ENCODE measurements at regions not wholly inside any gene's neighbourhood (a gene's known extent, or its start where the extent isn't known, plus 50 kb on each side); places are given as distances from the start of the nearest gene placed in this dataset.

- no peaks in the 10 kb centered on the region for H4K20me1 ChIP-seq (ENCODE audit: insufficient read depth, low read length)
- H3K4me1 ChIP-seq (ENCODE audit: insufficient read depth, low read length), result no peaks in the 10 kb centered on the region
- H3K27me3 ChIP-seq (ENCODE audit: insufficient read depth, low read length), result no peaks in the 10 kb centered on the region
- H3K36me3 ChIP-seq (ENCODE audit: insufficient read depth, low read length), result no peaks in the 10 kb centered on the region
- no peak overlapping the region for H3K27ac ChIP-seq (ENCODE audit: low read depth, low read length)
- no peak for DNase-seq (ENCODE audit: insufficient read length, low spot score, missing footprints)
- H3K9me3 ChIP-seq (ENCODE audit: low read depth, low read length), result no peaks in the 10 kb centered on the region
- no peaks in the 10 kb centered on the region for H3K79me2 ChIP-seq (ENCODE audit: insufficient read depth, low read length)
- H3K4me2 ChIP-seq (ENCODE audit: insufficient read depth, low read length), result no peak overlapping the region
- no peak overlapping the region for H2AFZ ChIP-seq (ENCODE audit: low read length)
- H3K4me3 ChIP-seq (ENCODE audit: insufficient read depth, low read length), result no peak overlapping the region
- TF ChIP-seq CTCF (IDR thresholded peaks at IDR 0.05; ENCODE audit: extremely low read depth, low read depth, low read length), result no peak
Measured at GRCh38 chrX:121639781-121640180, 592.4 kb downstream of the GLUD2 start.

DNA sequence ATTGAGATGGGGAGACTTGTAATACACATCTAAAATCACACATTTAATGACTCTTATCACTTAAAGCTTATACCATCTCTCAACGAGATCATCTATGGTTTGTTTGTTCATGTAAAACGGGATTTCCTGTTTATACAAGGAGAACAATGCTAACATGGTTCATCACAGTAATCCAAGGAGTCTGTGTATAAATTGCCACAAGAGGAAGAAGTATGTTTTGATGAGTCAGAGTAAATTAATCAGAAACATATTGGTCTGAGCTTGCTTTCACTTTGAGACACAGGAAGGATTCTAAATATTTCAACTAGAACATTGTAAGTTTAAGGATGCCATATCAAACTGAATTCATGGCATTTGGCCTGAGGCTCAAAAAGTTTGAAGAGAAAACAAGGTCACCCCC lies 594.1 kb downstream of the GLUD2 start:
- Histone ChIP-seq H3K9me3 (ENCODE audit: low read depth, low read length) (no peaks in the 10 kb centered on the region), H3K4me2 (ENCODE audit: insufficient read depth, low read length) (no peak overlapping the region), H2AFZ (ENCODE audit: low read length) (no peak overlapping the region), H3K4me3 (ENCODE audit: insufficient read depth, low read length) (no peak overlapping the region), H3K79me2 (ENCODE audit: insufficient read depth, low read length) (no peaks in the 10 kb centered on the region), H4K20me1 (ENCODE audit: insufficient read depth, low read length) (no peaks in the 10 kb centered on the region), H3K27ac (ENCODE audit: low read depth, low read length) (no peak overlapping the region), H3K36me3 (ENCODE audit: insufficient read depth, low read length) (no peaks in the 10 kb centered on the region), H3K4me1 (ENCODE audit: insufficient read depth, low read length) (no peaks in the 10 kb centered on the region), H3K27me3 (ENCODE audit: insufficient read depth, low read length) (no peaks in the 10 kb centered on the region)
- TF ChIP-seq CTCF (IDR thresholded peaks at IDR 0.05; ENCODE audit: extremely low read depth, low read depth, low read length), result no peak
- no peak for DNase-seq (ENCODE audit: insufficient read length, low spot score, missing footprints)

GRCh38 chrX:121642415-121642814 lies 595.0 kb downstream of the GLUD2 start:
- H3K79me2 ChIP-seq (ENCODE audit: insufficient read depth, low read length), result no peaks in the 10 kb centered on the region
- H3K27me3 ChIP-seq (ENCODE audit: insufficient read depth, low read length), result no peaks in the 10 kb centered on the region
- no peaks in the 10 kb centered on the region for H3K36me3 ChIP-seq (ENCODE audit: insufficient read depth, low read length)
- H3K9me3 ChIP-seq (ENCODE audit: low read depth, low read length), result no peaks in the 10 kb centered on the region
- H4K20me1 ChIP-seq (ENCODE audit: insufficient read depth, low read length), result no peaks in the 10 kb centered on the region
- no peak overlapping the region for H3K4me2 ChIP-seq (ENCODE audit: insufficient read depth, low read length)
- H3K4me1 ChIP-seq (ENCODE audit: insufficient read depth, low read length), result no peaks in the 10 kb centered on the region
- H3K27ac ChIP-seq (ENCODE audit: low read depth, low read length), result no peak overlapping the region
- DNase-seq (ENCODE audit: insufficient read length, low spot score, missing footprints), result no peak
- no peak overlapping the region for H3K4me3 ChIP-seq (ENCODE audit: insufficient read depth, low read length)
- TF ChIP-seq CTCF (IDR thresholded peaks at IDR 0.05; ENCODE audit: extremely low read depth, low read depth, low read length), result no peak
- no peak overlapping the region for H2AFZ ChIP-seq (ENCODE audit: low read length)

DNA sequence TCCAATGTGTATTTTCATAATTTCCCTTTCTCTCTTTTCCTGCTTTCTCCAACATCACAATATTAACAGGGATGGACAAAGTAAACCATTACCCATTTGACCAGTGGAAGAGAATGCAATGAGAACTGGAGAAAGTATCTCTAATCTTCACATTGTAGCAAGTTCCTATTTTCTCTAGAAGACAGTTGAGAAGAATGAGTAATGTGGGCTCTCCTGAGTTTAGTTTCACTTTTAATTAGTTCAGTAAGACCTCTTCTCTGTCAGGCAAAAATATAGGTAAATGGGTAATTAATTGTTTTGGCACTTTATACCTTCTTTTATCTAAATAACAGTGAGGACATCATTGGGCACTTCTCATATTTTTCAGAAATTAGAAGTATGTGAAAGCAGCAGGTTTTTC lies 602.0 kb downstream of the GLUD2 start:
- no peak for DNase-seq (ENCODE audit: insufficient read length, low spot score, missing footprints)
- Histone ChIP-seq H3K36me3 (ENCODE audit: insufficient read depth, low read length) (no peaks in the 10 kb centered on the region), H3K4me3 (ENCODE audit: insufficient read depth, low read length) (no peak overlapping the region), H2AFZ (ENCODE audit: low read length) (no peak overlapping the region), H4K20me1 (ENCODE audit: insufficient read depth, low read length) (no peaks in the 10 kb centered on the region), H3K27ac (ENCODE audit: low read depth, low read length) (no peak overlapping the region), H3K4me1 (ENCODE audit: insufficient read depth, low read length) (no peaks in the 10 kb centered on the region), H3K79me2 (ENCODE audit: insufficient read depth, low read length) (no peaks in the 10 kb centered on the region), H3K9me3 (ENCODE audit: low read depth, low read length) (no peaks in the 10 kb centered on the region), H3K4me2 (ENCODE audit: insufficient read depth, low read length) (no peak overlapping the region), H3K27me3 (ENCODE audit: insufficient read depth, low read length) (no peaks in the 10 kb centered on the region)
- TF ChIP-seq CTCF (IDR thresholded peaks at IDR 0.05; ENCODE audit: extremely low read depth, low read depth, low read length), result no peak

Measured in osteoblast (primary cell).